HEK293T (cell line): ENCODE measurements at regions not wholly inside any gene's neighbourhood (a gene's known extent, or its start where the extent isn't known, plus 50 kb on each side); places are given as distances from the start of the nearest gene placed in this dataset.

ENCODE experiments used
- ARNT ChIP-seq: fragments of 450-650 bp; IDR thresholded peaks from 2 replicates; pipeline ENCODE4 v1.6.1; 2017; ENCODE audit warnings: mild to moderate bottlenecking
- FOXK2 ChIP-seq: fragments of 450-650 bp; IDR thresholded peaks from 2 replicates; pipeline ENCODE4 v1.6.1; 2016; ENCODE audit warnings: mild to moderate bottlenecking
- FOXM1 ChIP-seq: fragments of 450-650 bp; IDR thresholded peaks from 2 replicates; pipeline ENCODE4 v1.6.1; 2017; ENCODE audit warnings: mild to moderate bottlenecking, borderline replicate concordance
- HDGF ChIP-seq: fragments of 450-650 bp; IDR thresholded peaks from 2 replicates; pipeline ENCODE4 v1.6.1; 2017; ENCODE audit warnings: antibody characterized with exemption, borderline replicate concordance
- NFRKB ChIP-seq: fragments of 450-650 bp; IDR thresholded peaks from 2 replicates; pipeline ENCODE4 v1.6.1; 2016; ENCODE audit warnings: mild to moderate bottlenecking, moderate library complexity
- PKNOX1 ChIP-seq: fragments of 450-650 bp; IDR thresholded peaks from 2 replicates; pipeline ENCODE4 v1.6.1; 2016
- SP1 ChIP-seq: fragments of 450-650 bp; IDR thresholded peaks from 2 replicates; pipeline ENCODE4 v1.6.1; 2017

DNA sequence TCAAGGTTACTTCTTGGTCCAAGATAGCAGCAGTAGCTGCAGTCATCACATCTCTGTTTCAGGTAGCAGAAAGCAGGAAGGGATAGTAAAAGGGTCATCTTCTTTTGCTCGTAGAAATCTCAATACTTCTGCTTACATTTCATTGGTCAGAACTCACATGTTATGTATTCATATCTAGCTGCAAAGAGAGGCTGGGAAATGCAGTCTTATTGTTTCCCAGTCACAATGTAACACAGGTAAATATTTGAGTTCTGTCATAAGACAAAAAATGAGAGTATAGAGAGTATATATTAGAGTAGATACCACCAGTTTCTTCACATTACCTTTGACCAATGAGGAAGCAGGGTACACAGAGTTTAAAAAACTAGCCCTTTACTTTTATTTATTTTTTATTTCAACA lies 132.4 kb upstream of the ITGA6 start:
- no peak for TF ChIP-seq NFRKB
- TF ChIP-seq PKNOX1, result no peak
- TF ChIP-seq FOXK2, result no peak
- TF ChIP-seq HDGF, result no peak
- TF ChIP-seq SP1, result no peak
- no peak for TF ChIP-seq FOXM1
- TF ChIP-seq ARNT, result no peak
